ENCODE measurements at regions not wholly inside any gene's neighbourhood (a gene's known extent, or its start where the extent isn't known, plus 50 kb on each side); places are given as distances from the start of the nearest gene placed in this dataset.
A peak's percentile ranks its signal among the peaks of the same experiment; 100 is the strongest.

- no peak for DNase-seq
Measured at GRCh38 chr2:172370821-172371455, 56.4 kb upstream of the ITGA6 start.

GRCh38 chr2:172372436-172372835 is 55.0 kb upstream of the ITGA6 start:
- DNase-seq: no peak

DNA sequence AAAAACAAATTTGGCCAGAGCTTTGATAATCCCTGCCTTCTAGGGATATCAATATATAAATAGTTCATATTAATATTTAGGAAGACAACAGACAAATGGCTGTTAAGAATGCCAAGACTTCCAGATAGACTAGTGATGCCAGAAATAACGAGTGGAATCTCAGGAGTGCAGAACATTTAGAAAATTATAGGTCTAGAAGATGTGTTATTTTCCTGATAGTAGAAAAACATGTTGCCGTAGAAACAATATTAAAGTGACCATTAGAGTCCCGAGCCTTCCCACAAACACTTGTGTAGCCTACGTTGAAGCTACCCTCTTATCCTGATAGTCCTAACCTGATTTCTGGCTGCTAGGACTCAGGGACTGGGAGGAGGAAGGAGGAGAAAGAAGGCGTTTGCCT is 54.3 kb upstream of the ITGA6 start:
- DNase-seq: no peak

DNA sequence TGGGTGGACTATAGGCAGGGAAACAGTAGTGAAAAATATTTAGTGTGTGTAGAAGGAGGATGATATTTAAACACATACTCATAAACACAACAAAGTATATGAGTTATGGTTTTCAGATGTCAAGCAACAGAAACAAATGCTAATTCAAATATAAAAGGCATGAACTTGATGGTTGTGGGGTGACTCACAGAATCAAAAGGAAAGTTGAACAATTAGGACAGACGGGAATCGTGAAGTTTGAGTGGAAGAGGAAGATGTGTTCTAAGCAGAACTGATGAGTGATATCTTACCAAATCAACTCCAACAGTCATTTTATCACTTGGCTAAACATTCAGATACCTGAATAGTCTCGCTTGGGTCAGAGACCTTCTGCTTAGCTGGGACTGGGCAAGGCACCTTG is 53.6 kb upstream of the ITGA6 start:
- no peak for DNase-seq

DNA sequence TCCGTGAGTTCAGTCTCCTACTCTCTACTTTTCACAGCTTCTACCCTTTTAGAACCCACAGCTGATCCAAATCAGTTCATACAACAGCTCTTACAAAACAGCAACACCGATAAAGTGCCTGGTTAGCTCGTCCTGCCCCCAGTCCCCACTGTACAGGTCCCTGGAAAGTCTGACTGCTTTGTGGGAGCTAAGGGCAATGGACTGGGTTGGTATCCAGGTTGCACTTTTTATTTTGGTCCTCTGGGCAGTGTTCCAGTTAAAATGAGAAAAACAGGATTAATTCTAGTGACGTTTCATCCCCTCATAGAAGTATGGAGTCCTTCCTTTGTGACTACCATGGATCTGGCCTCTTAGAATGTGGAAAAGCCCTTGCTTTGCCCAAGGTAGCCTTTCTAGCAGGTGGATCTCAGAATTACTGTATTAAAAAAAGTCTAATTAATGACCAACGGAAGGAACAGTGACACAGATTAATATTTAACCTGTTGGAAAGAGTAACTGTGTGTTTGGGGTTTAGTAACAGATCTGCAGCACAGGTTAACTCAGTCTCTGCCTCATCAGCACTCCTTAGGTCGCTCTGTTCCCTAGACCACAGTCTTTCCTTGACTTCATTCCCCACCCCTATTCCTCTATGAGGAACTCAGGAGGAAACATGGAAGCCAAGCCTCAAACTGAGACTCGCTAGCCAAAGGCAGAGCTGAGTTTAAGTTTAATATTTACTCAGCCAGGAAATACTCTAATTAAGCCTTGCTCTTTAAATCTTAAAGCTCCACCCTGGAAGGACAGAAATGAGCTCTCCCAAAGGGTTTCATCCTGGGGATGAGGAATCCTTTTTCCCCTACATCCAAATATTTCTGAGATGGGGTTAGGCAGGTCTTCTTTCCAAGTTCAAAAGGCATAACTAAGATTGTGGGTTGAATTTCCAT is 52.8 kb upstream of the ITGA6 start:
- no peak for DNase-seq

DNA sequence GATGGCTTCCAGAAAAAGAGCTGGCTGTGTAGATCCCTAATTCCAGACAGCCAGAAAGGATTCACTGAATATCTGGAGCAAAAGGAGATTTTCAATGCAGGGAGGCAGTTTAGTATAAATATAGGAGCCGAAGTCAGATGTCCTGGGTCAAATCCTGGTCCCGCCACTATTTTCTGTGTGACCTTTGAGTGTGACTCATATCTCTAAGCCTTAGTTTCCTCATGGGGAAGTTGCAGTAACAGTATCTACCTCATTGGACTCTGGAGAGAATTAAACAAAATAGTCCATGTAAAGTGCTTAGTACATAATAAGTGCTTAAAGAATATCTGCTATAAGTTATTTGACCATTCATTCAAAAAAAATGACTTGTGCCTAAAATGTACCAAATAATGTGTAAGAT is 52.1 kb upstream of the ITGA6 start:
- DNase-seq: no peak

- no peak for DNase-seq
Measured at GRCh38 chr2:172376016-172376415, 51.4 kb upstream of the ITGA6 start.

- DNase-seq: peak; percentile 22
Measured at GRCh38 chr2:172376505-172377125, 50.8 kb upstream of the ITGA6 start.

DNA sequence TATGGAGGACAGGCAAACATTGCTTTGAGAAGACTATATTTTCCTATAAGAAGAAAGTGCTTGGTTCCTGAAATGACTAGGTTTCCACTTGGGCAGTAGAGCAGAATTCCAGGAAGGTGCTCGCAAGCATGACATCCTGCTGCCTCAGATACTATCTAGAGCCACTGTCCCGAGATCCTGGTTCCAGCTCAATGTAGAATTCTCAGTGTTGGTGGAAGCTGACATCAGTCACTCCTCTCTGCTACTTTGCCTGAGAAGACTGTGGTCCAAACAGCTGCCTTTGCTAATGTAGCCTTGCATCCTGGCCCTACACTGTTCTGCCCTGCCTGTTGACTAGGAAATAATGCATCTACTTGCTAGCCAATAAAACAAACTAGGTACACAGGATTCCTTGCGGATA is 50.0 kb upstream of the ITGA6 start:
- DNase-seq: no peak
